GM21515 (cell line): ENCODE measurements at regions not wholly inside any gene's neighbourhood (a gene's known extent, or its start where the extent isn't known, plus 50 kb on each side); places are given as distances from the start of the nearest gene placed in this dataset.

Experiments used
- ATAC-seq: cut with Tn5 transposase; IDR thresholded peaks from one replicate; pipeline ENCODE4 v1.9.1; 2021; ENCODE audit not compliant: unreplicated experiment

DNA sequence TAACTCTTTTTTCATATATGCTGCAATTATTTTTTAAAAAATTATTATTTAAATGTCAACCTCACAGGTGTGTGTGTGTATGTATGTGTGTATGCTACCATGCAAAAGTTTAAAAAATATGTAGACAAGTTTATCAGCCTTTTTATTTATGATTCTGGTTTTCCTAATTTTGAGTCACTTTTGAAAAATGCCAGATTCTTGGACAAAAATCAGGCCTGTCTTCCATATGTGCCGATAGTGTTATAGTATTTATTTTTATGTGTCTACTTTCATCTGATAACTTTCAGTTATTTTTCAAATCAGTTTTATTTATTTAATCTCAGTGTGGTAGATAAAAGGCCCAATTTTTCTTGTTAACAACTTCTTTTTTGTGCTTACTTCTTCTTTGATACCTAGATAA, 176.2 kb downstream of the RDH14 start:
- no peak for ATAC-seq

DNA sequence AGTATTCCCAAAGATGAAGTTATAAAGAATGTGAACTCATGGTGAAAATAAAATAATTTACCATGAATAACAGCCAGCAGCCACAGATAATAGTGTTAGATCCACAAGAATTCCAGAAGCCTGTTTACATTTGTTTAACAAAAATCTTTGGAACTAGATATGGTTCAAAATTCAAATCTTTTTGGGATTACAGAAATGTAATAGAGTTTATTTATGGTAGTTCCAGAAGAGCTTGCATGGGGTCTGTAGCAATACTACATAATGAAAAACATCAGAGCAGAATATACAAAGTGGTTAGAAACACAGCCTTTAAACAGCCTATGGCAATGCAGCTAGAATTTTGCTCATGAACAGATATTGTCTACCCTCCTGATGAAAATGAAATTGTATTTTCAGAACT, 179.1 kb downstream of the RDH14 start:
- ATAC-seq = no peak

DNA sequence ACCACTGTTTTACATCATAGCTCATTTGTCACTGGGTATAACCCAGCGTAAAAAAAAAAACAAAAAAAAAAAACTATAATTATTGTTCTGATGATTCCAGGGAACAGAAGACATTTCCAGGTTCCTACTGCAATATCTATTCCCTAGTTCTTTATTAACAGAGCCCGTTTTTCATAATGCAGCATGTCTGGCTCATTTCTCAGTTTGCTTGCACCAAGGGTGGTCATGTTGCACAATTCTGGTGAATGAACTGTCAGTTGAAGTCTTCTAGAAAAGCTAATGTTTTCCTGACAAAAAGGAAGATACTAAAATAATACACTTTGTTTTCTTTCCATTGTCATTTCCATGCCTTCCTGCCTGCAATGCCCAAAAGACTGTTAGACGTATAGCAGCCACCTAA, 180.1 kb downstream of the RDH14 start:
- ATAC-seq = no peak

DNA sequence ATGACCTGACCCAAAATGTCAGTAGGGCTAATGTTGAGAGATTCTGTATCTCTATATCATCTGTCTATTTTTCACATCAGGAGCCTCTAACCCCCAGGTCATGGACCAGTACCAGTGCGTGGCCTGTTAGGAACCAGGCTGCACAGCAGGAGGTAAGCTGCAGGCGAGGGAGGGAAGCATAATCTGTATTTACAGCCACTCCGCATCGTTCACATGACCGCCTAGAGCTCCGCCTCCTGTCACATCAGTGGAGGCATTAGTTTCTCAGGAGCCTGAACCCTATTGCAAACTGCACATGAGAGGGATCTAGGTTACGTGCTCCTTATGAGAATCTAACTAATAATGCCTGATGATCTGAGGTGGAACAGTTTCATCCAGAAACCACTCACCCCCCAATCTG, 180.6 kb downstream of the RDH14 start:
- ATAC-seq = no peak

DNA sequence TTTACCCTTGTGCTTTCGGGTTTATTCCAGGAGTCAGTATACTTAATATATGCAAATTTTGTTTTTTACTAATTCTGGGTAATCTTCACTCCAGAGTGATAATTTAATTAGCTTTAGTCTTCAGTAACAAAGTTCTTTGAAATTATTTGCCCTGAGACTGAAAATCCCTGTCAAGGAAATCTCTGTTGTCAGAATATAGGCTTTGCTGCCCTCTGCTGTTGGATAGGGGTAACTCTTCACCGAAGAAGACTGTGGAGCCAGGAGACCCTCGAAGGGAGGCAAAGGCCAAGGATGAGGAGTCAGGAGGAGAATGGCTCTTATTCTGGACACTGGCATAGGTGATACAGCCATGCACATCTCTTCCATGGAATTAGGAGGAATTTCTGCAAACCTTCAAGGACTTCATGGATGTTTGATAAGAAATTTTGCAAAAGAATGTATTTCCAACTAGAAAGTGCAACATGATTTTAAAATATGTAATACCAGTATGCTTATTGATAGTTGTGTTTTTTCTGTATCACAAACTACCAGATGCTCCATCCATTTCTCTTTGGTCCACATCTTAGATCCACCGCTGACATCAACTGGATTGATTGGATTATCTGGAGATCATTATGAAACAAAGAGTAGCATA, 182.3 kb downstream of the RDH14 start:
- peak; percentile 86 for ATAC-seq

DNA sequence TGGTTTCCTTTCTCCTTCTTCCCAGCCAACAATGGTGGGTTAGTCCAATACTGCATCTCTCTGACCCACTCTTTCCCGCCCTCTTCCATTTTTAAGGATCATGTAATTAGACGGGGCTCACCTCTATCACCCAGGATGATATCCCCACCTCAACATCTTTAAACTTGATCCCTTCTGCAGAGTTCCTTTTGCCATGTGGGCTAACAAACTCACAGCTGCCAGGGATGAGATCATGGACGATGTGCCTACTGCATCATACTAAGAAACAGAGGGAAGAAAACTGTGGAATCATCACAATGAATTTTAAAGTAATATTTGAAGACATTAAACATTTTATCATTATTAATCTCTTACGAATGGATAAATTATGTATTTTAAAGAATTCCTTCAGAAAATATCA, 183.5 kb downstream of the RDH14 start:
- ATAC-seq = no peak

DNA sequence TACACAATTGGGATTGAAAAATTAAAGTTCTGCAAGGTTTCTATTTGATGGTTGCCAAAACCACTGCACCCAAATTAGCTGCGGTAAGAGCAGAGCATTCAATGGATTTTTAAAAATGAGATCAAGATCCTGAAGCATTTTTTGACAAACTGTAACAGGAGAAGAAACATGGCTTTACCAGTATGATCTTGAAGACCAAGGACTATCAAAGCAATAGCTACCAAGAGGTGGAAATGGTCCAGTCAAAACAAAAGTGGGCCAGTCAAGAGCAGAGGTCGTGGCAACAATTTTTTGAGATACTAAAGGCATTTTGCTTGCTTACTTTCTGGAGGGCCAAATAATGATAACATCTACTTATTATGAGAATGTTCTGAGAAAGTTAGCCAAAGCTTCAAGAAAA, 186.8 kb downstream of the RDH14 start:
- no peak for ATAC-seq

DNA sequence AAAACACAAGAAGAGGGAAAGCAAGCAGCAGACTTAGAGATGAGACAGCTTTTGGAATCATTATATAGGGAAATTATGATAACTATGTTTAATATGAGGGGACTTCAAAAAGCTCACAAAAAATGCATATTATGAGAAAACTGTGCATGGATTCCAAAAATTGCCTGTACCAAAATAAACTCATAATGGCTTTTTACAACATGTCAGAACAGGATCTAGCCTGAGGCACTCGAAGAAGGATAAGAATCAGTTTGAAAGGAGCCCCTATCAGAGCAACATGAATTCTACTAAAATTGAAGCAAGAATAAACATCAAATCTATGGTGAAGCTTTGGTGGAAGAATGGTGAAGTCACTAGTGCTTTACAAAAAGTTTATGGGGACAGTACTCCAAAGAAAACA, 187.4 kb downstream of the RDH14 start:
- ATAC-seq = no peak

DNA sequence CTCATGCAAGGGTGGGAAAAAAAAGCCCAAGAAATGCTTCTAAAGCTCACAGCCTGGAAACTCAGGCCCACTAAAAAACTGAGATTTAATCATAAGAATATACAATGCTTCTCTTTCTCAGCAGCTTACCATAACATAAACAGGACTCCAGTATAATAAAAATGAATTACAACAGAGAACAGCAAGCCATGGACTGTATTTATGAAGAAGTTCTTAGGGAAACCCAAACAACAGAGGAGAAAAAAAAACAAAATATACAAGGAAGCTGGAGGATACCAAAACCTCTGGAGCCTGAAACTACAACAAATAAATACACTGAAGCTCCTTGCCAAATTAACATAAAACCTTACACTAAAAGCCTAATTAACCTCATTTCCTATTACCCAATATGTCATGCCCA, 187.8 kb downstream of the RDH14 start:
- no peak for ATAC-seq

DNA sequence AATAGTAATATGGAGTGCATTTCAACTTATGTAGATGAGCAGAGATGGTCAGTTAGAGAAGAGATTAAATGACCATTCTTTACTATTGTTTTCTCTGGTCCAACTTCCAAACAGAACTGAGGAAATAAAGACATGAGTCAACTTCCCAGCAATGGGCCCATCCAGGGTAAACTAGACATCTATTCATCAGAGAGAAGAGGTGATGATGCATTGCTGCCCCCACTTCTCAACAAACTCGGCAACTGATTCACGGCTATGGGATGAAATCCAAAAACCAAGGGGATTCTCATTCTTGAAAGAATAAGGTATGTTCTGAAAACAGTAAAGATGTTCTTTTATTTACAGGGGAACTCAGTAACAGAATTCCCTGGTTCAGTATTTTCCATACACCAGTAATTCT, 190.7 kb downstream of the RDH14 start:
- ATAC-seq = no peak

DNA sequence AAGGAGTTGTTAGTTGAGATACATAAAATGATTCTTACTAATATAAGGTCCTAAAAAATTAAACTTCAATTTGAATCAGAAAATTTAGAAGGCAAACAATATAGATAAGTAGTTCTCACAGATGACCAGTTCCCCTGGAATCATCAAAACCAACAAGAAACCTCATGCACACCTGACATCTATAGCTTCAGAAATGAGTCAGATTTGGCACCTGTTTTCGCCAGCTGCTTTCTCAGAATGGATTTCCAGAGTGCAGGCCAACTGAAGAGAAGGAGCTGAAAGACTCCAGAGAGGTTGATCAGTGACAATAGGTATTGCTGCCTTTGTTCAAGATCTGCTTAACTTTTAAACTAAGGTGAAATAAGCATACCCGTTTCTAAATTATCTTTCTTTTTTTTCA, 192.4 kb downstream of the RDH14 start:
- no peak for ATAC-seq

DNA sequence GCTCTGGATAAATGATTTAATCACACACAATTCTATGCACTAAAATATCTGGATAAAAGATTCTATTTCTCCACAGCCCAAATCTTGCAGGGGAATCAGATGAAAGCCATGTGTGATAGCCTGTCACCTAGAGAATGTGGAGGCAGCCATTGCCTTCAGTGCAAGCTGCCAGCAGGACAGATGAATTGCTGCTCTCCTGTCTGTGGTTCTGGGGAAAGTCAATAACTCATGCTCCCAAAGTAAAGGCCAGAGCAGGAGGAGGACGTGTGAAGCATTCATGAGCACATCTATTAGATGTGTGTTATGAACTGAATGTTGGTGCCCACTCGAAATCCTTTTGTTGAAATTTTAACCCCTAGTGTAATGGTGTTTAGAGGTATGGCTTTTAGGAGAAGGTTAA, 195.1 kb downstream of the RDH14 start:
- no peak for ATAC-seq

DNA sequence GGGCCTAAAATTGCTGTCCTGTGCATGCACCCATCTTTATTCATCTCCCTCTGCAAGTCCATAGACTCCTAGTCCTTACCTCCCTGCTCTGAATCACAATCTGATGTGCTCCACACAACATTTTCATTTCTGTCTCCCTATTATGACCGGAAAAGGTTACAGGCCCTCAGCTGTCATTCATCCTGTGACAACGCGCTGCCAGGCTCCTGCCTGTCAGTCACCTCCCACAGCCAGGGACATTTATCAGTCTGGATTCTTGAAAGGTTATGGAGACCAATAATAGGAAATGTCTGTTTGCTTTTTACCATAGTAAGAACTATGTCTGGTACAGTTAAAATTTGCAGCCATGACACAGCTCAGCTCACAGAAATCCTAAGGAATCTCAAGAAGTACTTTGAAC, 197.1 kb downstream of the RDH14 start:
- no peak for ATAC-seq

DNA sequence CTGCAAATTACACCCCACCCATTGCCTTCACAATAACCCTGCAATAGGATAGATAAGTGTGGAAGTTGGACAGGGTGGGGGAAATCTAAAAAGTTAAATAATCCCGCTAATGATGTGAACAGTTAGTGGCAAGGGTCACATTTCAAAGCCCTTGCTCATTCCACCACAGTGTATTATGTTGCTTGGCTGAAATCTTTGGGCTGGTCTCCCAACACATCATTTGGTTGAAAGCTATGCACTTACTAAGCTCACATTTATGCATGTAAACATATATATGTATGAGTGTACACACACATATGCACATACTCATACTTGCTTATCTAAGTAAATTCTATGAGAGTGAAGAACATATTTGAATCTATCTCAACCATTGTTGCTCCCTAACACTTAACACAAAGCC, 197.8 kb downstream of the RDH14 start:
- no peak for ATAC-seq

DNA sequence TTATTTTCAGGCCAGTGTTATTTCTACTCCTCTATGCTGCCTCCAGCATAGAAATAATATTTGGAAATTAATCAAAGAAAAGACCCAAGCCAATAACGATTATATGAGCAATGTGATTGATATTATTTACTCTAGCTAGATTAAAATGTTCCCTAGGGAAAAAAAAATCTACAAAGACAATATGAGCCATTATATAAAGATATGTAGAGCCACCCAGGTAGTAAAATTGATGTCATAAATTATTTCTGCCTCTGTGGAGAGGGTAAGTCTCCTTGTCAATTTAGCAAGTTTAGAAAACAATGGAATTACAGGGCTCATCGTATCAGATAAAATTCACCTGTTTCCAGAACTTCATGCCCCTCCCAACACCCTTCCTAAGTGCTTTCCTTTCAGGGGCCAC, 202.9 kb downstream of the RDH14 start:
- no peak for ATAC-seq

DNA sequence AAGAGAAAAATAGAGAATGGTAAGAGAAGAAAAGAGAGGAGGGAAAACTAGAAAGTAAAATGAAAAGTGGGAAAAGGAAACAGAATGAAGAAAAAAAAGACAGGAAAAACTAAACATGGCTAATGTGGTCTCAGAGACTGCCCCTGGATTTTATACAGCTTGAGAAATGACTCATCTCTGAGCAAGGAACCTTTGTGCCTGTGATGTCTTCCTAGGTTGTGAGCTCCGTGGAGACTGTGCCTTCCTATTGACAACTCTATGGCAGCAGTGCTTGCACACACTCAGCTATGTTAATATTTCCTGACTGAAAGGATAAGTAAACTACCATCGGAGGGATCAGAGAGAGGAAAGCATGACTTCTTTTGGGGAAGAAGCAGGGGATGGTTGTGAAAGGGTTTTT, 203.8 kb downstream of the RDH14 start:
- ATAC-seq = no peak

DNA sequence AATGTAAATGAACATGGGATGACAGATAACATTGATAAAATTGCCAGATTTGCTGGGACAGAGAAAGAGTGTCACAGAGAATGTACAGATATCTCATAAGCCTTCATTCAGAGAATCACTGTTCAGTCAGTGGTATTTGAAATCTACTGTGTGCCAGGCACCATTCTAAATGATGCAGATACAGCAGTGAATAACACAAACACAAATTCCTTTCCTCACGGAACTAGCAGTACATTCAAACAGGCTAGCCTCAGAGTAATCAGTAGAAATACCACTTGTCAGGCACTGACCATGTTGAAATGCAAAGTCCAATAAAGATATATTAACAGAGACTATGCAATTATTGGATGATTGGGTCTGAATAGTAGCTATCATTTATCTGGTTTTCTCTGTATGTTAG, 211.0 kb downstream of the RDH14 start:
- ATAC-seq = no peak

DNA sequence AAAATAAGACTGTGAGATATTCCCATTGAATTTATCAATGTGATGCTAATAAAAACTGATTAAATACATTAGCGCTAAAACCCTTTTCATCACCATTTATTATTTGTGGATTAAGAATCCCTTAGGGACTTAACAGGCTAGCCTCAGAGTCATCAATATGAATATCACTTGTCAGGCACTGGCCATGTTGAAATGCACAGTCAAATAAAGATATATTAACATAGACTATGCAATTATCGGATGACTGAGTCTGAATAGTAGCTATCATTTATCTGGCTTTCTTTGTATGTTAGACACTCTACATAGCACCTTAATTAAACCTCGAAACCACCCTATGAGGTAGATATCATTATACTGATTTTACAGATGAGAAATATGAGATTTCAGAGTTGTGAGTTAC, 213.6 kb downstream of the RDH14 start:
- no peak for ATAC-seq

DNA sequence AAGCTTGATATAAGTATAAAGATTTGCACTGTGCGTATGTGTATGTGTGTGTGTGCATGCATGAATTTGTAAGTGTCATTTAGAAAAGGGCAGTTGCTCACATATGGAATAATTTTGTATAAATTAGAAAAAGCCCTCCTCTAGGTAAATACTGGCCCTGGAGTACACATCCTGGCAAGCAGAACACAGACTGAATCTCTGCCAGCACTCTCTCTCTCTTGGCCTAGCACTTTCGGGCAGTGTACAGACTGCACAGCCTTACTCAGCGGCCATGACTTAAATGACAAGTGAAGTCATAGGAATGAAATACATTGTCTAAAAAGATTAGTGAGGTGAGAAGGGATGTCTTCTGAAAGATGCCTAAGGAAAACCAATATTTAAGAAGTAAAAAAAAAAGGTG, 214.1 kb downstream of the RDH14 start:
- ATAC-seq = no peak

DNA sequence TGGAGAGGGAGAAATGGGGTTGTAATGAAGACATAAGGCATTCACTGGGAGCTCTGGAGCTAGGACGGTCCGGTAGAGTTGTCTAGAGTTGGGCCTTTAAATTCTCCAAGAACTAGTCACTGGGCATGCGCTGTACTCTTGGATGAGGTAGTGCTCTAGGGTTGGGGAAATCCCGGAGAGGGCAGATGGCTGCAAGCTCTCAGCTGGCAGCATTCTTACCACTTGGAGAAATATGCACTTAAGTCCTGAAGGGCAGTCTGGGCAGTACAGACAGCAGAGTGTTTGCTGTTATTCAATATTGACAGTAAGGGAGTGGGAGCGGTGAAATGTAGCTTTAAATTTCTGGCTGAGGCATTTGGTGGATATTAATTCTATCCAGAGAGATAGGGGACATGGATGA, 214.6 kb downstream of the RDH14 start:
- ATAC-seq = no peak

DNA sequence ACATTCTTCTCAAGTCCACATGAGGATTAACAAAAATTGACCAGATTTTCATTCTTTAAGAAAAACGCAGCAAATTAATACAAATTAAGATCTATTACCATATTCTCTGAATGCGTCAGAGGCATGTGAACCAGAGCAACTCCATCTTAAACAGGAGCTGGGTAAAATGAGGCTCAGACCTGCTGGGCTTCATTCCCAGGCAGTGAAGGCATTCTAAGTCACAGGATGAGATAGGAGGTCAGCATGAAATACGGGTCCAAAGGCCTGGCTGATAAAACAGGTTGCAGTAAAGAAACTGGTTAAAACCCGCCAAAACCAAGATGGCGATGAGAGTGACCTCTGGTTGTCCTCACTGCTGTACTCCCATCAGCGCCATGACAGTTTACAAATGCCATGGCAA, 217.6 kb downstream of the RDH14 start:
- no peak for ATAC-seq

DNA sequence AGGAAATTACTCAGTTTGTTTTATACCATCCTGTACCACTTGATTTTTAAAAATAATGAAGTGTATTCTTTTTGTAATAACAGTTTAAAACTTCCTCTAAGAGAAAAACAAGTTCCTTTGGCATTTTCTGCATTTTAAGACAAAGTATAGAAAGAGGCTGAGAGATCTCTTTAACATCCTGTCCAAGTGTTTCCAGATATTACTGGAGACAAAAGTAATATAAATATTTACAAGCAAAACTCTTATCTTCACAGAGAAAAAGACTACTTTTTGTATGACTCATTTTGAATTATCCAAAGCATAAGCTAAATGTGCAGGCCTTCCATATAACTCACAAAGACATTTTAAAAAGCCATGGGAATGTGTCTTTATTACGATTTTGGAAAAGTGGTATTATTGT, 221.1 kb downstream of the RDH14 start:
- ATAC-seq = no peak

DNA sequence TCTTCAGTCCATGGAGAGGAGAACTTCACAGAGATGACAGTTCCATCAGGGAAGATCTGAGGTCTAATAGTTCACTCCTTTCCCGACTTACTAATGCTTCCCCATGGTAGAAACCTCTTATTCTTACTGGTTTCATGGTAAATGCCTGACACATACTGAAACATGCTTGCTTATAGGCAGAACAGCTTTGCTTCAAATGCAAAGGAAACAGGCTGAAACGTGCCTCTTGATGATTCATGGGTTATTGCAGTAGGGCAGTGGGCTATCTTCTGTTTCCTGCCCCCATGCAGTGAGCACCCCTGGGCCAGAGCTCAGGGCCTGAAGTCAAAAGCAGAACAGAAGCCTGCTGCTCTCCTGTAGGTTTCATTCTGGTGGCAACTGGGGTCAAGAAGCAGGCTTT, 223.5 kb downstream of the RDH14 start:
- ATAC-seq = no peak

DNA sequence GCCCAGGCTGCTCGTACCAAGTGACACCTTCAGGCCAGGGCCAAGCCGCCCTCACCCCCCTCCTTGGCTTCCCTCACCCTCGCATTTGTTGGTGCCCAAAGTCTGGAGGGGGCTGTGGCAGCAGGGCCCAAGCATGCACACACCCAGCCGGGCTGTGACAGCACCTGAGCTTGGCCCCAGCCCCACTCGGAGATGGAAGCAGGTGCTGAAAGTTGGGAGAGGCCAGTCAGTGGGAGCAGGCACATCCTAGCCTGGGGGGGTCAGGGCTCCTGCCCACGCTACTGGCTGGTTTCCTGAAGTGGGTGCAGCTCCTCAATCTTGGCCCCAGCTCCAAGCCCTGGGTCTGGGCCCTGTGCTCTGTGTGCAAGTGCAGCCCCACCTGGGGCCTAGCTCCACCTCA, 228.0 kb downstream of the RDH14 start:
- no peak for ATAC-seq
